ENCODE measurements at regions not wholly inside any gene's neighbourhood (a gene's known extent, or its start where the extent isn't known, plus 50 kb on each side); places are given as distances from the start of the nearest gene placed in this dataset.
A peak's percentile ranks its signal among the peaks of the same experiment; 100 is the strongest.

DNA sequence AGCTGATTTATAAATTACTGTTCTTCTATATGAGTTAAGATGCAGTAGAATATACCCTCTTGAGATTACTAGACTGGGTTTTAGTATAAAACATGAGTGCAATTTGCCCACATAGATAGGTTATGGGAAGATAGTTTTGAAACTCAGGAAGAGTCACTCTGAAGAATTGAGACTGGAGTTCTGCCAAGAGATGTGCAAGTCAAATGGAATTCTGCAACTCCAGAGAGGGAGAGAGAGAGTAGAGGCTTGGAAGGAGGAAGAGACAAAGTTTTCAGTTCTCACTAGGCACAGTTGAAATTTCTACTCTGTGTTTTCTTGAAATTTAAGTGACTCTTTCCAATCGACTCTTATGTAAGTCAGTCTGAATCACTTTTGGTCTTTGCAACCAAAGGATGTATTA is 878.8 kb downstream of the TSN start:
- peaks cover 13% of the 10 kb centered on the region for H3K4me1 ChIP-seq (ENCODE audit: control insufficient read depth, insufficient read depth, low read length)
- H3K36me3 ChIP-seq (ENCODE audit: control insufficient read depth, insufficient read depth, low read length, severe bottlenecking): no peaks in the 10 kb centered on the region
- DNase-seq (ENCODE audit: low read depth): peak; percentile 8
- H3K9ac ChIP-seq (ENCODE audit: low read length): no peak overlapping the region
- no peaks in the 10 kb centered on the region for H3K27me3 ChIP-seq (replicated peaks; ENCODE audit: control insufficient read depth, insufficient read depth, low read length)
- no peak overlapping the region for H3K4me3 ChIP-seq (ENCODE audit: low read length)
- H3K9me3 ChIP-seq (ENCODE audit: control insufficient read depth, low read length): no peaks in the 10 kb centered on the region

GRCh38 chr2:122634920-122635319 is 879.5 kb downstream of the TSN start:
- H3K4me1 ChIP-seq (ENCODE audit: control insufficient read depth, insufficient read depth, low read length): peaks cover 13% of the 10 kb centered on the region
- no peak overlapping the region for H3K9ac ChIP-seq (ENCODE audit: low read length)
- no peak for DNase-seq (ENCODE audit: low read depth)
- no peaks in the 10 kb centered on the region for H3K36me3 ChIP-seq (ENCODE audit: control insufficient read depth, insufficient read depth, low read length, severe bottlenecking)
- no peaks in the 10 kb centered on the region for H3K27me3 ChIP-seq (replicated peaks; ENCODE audit: control insufficient read depth, insufficient read depth, low read length)
- no peak overlapping the region for H3K4me3 ChIP-seq (ENCODE audit: low read length)
- no peaks in the 10 kb centered on the region for H3K9me3 ChIP-seq (ENCODE audit: control insufficient read depth, low read length)

- no peaks in the 10 kb centered on the region for H3K27me3 ChIP-seq (replicated peaks; ENCODE audit: control insufficient read depth, insufficient read depth, low read length)
- no peaks in the 10 kb centered on the region for H3K9me3 ChIP-seq (ENCODE audit: control insufficient read depth, low read length)
- H3K36me3 ChIP-seq (ENCODE audit: control insufficient read depth, insufficient read depth, low read length, severe bottlenecking): no peaks in the 10 kb centered on the region
- H3K4me3 ChIP-seq (ENCODE audit: low read length): no peak overlapping the region
- no peak overlapping the region for H3K9ac ChIP-seq (ENCODE audit: low read length)
- peaks cover 13% of the 10 kb centered on the region for H3K4me1 ChIP-seq (ENCODE audit: control insufficient read depth, insufficient read depth, low read length)
- no peak for DNase-seq (ENCODE audit: low read depth)
Observed at GRCh38 chr2:122635686-122636085, 880.2 kb downstream of the TSN start.

DNA sequence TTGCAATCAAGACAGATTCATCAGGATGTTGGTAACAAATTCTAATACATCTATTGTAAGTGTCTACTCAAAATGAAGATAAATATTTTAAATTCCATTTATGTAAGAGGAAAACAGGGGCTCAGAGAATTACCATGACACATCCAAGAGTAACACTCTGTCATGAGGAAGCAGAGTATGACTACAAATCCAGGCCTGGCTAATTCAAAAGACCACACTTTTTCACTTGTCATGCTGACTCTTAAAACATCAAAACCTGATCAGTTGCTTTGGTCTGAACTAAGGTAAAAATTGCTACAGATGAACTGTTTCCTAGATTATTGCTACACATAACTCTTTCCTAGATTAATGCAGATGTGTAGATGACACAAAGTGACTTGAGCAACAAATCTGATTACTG is 880.6 kb downstream of the TSN start:
- Histone ChIP-seq H3K27me3 (replicated peaks; ENCODE audit: control insufficient read depth, insufficient read depth, low read length) (no peaks in the 10 kb centered on the region), H3K36me3 (ENCODE audit: control insufficient read depth, insufficient read depth, low read length, severe bottlenecking) (no peaks in the 10 kb centered on the region), H3K9me3 (ENCODE audit: control insufficient read depth, low read length) (no peaks in the 10 kb centered on the region), H3K4me3 (ENCODE audit: low read length) (no peak overlapping the region), H3K9ac (ENCODE audit: low read length) (no peak overlapping the region), H3K4me1 (ENCODE audit: control insufficient read depth, insufficient read depth, low read length) (peaks cover 13% of the 10 kb centered on the region)
- DNase-seq (ENCODE audit: low read depth): no peak

DNA sequence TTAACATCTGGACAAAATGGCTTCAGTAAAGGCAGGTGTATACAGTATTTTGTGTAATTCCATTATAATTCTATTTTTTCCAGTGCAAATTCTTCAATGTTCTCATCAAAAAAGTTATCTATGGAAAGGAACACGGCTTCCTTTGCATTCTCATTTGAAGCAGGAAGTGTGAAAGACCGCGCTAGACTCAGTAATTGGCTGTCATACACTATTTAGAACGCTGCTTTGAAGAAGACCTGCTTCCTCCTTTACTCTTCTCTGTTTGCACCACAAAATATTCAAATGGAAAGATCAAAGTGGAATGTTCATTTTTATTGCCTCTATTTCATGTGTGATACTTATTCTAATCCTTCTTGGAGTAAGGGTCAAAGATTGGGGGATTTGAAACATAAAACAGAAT is 883.7 kb downstream of the TSN start:
- Histone ChIP-seq H3K9ac (ENCODE audit: low read length) (no peak overlapping the region), H3K4me3 (ENCODE audit: low read length) (no peak overlapping the region), H3K4me1 (ENCODE audit: control insufficient read depth, insufficient read depth, low read length) (peaks cover 9% of the 10 kb centered on the region), H3K27me3 (replicated peaks; ENCODE audit: control insufficient read depth, insufficient read depth, low read length) (no peaks in the 10 kb centered on the region), H3K36me3 (ENCODE audit: control insufficient read depth, insufficient read depth, low read length, severe bottlenecking) (no peaks in the 10 kb centered on the region), H3K9me3 (ENCODE audit: control insufficient read depth, low read length) (no peaks in the 10 kb centered on the region)
- DNase-seq (ENCODE audit: low read depth): no peak

DNA sequence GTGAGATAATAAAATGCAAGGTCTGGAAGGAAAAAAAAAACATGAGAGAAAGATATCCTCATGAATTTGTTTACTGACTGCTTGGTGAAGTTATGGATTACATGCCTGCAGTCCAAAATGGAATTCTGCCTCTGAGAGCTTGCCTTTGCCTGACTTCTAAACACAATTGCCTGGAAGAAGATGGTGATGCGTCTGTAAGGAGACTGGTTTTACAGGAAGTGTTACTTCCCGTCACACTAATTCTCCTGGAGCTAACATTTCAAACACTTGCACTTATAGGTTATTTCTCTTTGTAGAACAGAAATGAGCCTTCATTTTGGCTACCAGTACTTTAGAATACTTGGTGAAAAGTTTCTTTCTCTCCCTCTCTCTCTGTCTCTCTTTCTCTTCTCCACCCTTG is 884.3 kb downstream of the TSN start:
- peaks cover 5% of the 10 kb centered on the region for H3K4me1 ChIP-seq (ENCODE audit: control insufficient read depth, insufficient read depth, low read length)
- H3K36me3 ChIP-seq (ENCODE audit: control insufficient read depth, insufficient read depth, low read length, severe bottlenecking): no peaks in the 10 kb centered on the region
- H3K4me3 ChIP-seq (ENCODE audit: low read length): no peak overlapping the region
- DNase-seq (ENCODE audit: low read depth): no peak
- H3K9me3 ChIP-seq (ENCODE audit: control insufficient read depth, low read length): no peaks in the 10 kb centered on the region
- no peak overlapping the region for H3K9ac ChIP-seq (ENCODE audit: low read length)
- no peaks in the 10 kb centered on the region for H3K27me3 ChIP-seq (replicated peaks; ENCODE audit: control insufficient read depth, insufficient read depth, low read length)

DNA sequence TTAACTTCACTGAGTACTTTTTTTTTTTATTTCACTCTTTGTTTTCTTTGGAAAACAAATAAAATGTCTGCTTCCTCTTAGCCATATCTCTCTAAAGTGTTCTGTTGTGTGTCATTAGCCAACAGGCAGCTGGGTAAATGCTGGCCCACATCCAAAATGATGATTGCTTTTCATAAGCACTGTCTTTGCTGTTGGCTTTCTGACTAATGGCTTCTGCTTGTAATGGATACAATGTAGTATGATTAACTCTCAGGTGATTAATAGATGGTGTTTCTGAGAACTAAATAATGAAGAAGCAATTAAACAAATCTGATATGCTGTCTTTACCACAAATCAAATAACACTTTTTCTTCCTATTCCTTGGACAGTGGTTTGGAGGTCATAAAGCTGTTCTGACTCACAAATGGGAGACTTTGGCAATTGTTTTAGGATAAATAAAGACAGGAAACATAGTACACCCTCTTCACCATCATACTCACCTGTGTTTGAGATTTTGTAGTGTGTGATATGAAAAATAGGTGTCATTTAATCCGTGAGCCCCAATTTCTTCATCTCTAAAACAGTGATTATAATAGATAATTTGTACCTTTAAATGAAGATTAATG is 888.4 kb downstream of the TSN start:
- Histone ChIP-seq H3K9ac (ENCODE audit: low read length) (no peak overlapping the region), H3K27me3 (replicated peaks; ENCODE audit: control insufficient read depth, insufficient read depth, low read length) (no peaks in the 10 kb centered on the region), H3K4me3 (ENCODE audit: low read length) (no peak overlapping the region), H3K9me3 (ENCODE audit: control insufficient read depth, low read length) (no peaks in the 10 kb centered on the region), H3K4me1 (ENCODE audit: control insufficient read depth, insufficient read depth, low read length) (no peaks in the 10 kb centered on the region), H3K36me3 (ENCODE audit: control insufficient read depth, insufficient read depth, low read length, severe bottlenecking) (no peaks in the 10 kb centered on the region)
- peak; percentile 0 for DNase-seq (ENCODE audit: low read depth)

GRCh38 chr2:122651236-122651635 is 895.8 kb downstream of the TSN start:
- Histone ChIP-seq H3K36me3 (ENCODE audit: control insufficient read depth, insufficient read depth, low read length, severe bottlenecking) (no peaks in the 10 kb centered on the region), H3K4me1 (ENCODE audit: control insufficient read depth, insufficient read depth, low read length) (no peaks in the 10 kb centered on the region), H3K9me3 (ENCODE audit: control insufficient read depth, low read length) (no peaks in the 10 kb centered on the region), H3K27me3 (replicated peaks; ENCODE audit: control insufficient read depth, insufficient read depth, low read length) (no peaks in the 10 kb centered on the region), H3K9ac (ENCODE audit: low read length) (no peak overlapping the region), H3K4me3 (ENCODE audit: low read length) (no peak overlapping the region)
- DNase-seq (ENCODE audit: low read depth): no peak

GRCh38 chr2:122651780-122652179 is 896.3 kb downstream of the TSN start:
- no peaks in the 10 kb centered on the region for H3K9me3 ChIP-seq (ENCODE audit: control insufficient read depth, low read length)
- H3K36me3 ChIP-seq (ENCODE audit: control insufficient read depth, insufficient read depth, low read length, severe bottlenecking): no peaks in the 10 kb centered on the region
- no peaks in the 10 kb centered on the region for H3K27me3 ChIP-seq (replicated peaks; ENCODE audit: control insufficient read depth, insufficient read depth, low read length)
- H3K9ac ChIP-seq (ENCODE audit: low read length): no peak overlapping the region
- H3K4me3 ChIP-seq (ENCODE audit: low read length): no peak overlapping the region
- no peak for DNase-seq (ENCODE audit: low read depth)
- H3K4me1 ChIP-seq (ENCODE audit: control insufficient read depth, insufficient read depth, low read length): no peaks in the 10 kb centered on the region

- Histone ChIP-seq H3K4me3 (ENCODE audit: low read length) (no peak overlapping the region), H3K9me3 (ENCODE audit: control insufficient read depth, low read length) (no peaks in the 10 kb centered on the region), H3K36me3 (ENCODE audit: control insufficient read depth, insufficient read depth, low read length, severe bottlenecking) (no peaks in the 10 kb centered on the region), H3K9ac (ENCODE audit: low read length) (no peak overlapping the region), H3K4me1 (ENCODE audit: control insufficient read depth, insufficient read depth, low read length) (no peaks in the 10 kb centered on the region), H3K27me3 (replicated peaks; ENCODE audit: control insufficient read depth, insufficient read depth, low read length) (no peaks in the 10 kb centered on the region)
- DNase-seq (ENCODE audit: low read depth): no peak
Observed at GRCh38 chr2:122652670-122653069, 897.2 kb downstream of the TSN start.

GRCh38 chr2:122656403-122656802 is 901.0 kb downstream of the TSN start:
- Histone ChIP-seq H3K9ac (ENCODE audit: low read length) (no peak overlapping the region), H3K36me3 (ENCODE audit: control insufficient read depth, insufficient read depth, low read length, severe bottlenecking) (no peaks in the 10 kb centered on the region), H3K4me1 (ENCODE audit: control insufficient read depth, insufficient read depth, low read length) (no peaks in the 10 kb centered on the region), H3K9me3 (ENCODE audit: control insufficient read depth, low read length) (no peaks in the 10 kb centered on the region), H3K4me3 (ENCODE audit: low read length) (no peak overlapping the region), H3K27me3 (replicated peaks; ENCODE audit: control insufficient read depth, insufficient read depth, low read length) (peaks cover 23% of the 10 kb centered on the region)
- no peak for DNase-seq (ENCODE audit: low read depth)
